ENCODE measurements at regions not wholly inside any gene's neighbourhood (a gene's known extent, or its start where the extent isn't known, plus 50 kb on each side); places are given as distances from the start of the nearest gene placed in this dataset.

GRCh38 chr4:184310171-184310567 lies 92.5 kb upstream of the ENPP6 start:
- DNase-seq (ENCODE audit: low spot score) = peak; percentile 55

GRCh38 chr4:184309241-184310170 lies 91.8 kb upstream of the ENPP6 start:
- no peak for DNase-seq (ENCODE audit: low spot score)

- no peak for DNase-seq (ENCODE audit: low spot score)
Measured at GRCh38 chr4:184306949-184307348, 89.3 kb upstream of the ENPP6 start.

- no peak for DNase-seq (ENCODE audit: low spot score)
Measured at GRCh38 chr4:184306470-184306869, 88.8 kb upstream of the ENPP6 start.

GRCh38 chr4:184300816-184301215 lies 83.1 kb upstream of the ENPP6 start:
- no peak for DNase-seq (ENCODE audit: low spot score)

- DNase-seq (ENCODE audit: low spot score) = no peak
Measured at GRCh38 chr4:184298254-184298653, 80.6 kb upstream of the ENPP6 start.

GRCh38 chr4:184295206-184295605 lies 77.5 kb upstream of the ENPP6 start:
- DNase-seq (ENCODE audit: low spot score) = no peak

GRCh38 chr4:184294606-184295133 lies 77.0 kb upstream of the ENPP6 start:
- DNase-seq (ENCODE audit: low spot score) = no peak

- DNase-seq (ENCODE audit: low spot score) = no peak
Measured at GRCh38 chr4:184293552-184293951, 75.9 kb upstream of the ENPP6 start.

GRCh38 chr4:184292877-184293276 lies 75.2 kb upstream of the ENPP6 start:
- no peak for DNase-seq (ENCODE audit: low spot score)

- DNase-seq (ENCODE audit: low spot score) = no peak
Measured at GRCh38 chr4:184292465-184292867, 74.8 kb upstream of the ENPP6 start.

GRCh38 chr4:184289179-184289535 lies 71.5 kb upstream of the ENPP6 start:
- DNase-seq (ENCODE audit: low spot score) = no peak

GRCh38 chr4:184288451-184289178 lies 70.9 kb upstream of the ENPP6 start:
- DNase-seq (ENCODE audit: low spot score) = no peak

- DNase-seq (ENCODE audit: low spot score) = no peak
Measured at GRCh38 chr4:184287697-184288255, 70.1 kb upstream of the ENPP6 start.

- DNase-seq (ENCODE audit: low spot score) = no peak
Measured at GRCh38 chr4:184286358-184286757, 68.7 kb upstream of the ENPP6 start.

GRCh38 chr4:184284742-184285141 lies 67.1 kb upstream of the ENPP6 start:
- DNase-seq (ENCODE audit: low spot score) = no peak

- no peak for DNase-seq (ENCODE audit: low spot score)
Measured at GRCh38 chr4:184284336-184284690, 66.6 kb upstream of the ENPP6 start.

GRCh38 chr4:184283659-184284335 lies 66.1 kb upstream of the ENPP6 start:
- no peak for DNase-seq (ENCODE audit: low spot score)

- DNase-seq (ENCODE audit: low spot score) = no peak
Measured at GRCh38 chr4:184282895-184283654, 65.4 kb upstream of the ENPP6 start.

GRCh38 chr4:184282251-184282713 lies 64.6 kb upstream of the ENPP6 start:
- peak; percentile 64 for DNase-seq (ENCODE audit: low spot score)

Data from CD4-positive, alpha-beta T cell treated with Interleukin-15 for 4 hours (primary cell).